22Rv1 (cell line): ENCODE measurements at regions not wholly inside any gene's neighbourhood (a gene's known extent, or its start where the extent isn't known, plus 50 kb on each side); places are given as distances from the start of the nearest gene placed in this dataset.

Experiments
- CTCF ChIP-seq: fragments of 450-650 bp; IDR thresholded peaks from 2 replicates; pipeline ENCODE4 v1.5.1; 2017; ENCODE audit warnings: mild to moderate bottlenecking
- ZFX ChIP-seq: fragments of 450-650 bp; IDR thresholded peaks from 2 replicates; pipeline ENCODE4 v1.6.1; 2017; ENCODE audit warnings: antibody characterized with exemption, borderline replicate concordance

GRCh38 chr4:26185436-26185835 is 135.4 kb upstream of the RBPJ start:
- TF ChIP-seq CTCF (no peak), ZFX (no peak)
